ENCODE measurements at regions not wholly inside any gene's neighbourhood (a gene's known extent, or its start where the extent isn't known, plus 50 kb on each side); places are given as distances from the start of the nearest gene placed in this dataset.

GRCh38 chr2:56871644-56872043 lies 687.9 kb downstream of the CCDC85A start:
- no peak for TF ChIP-seq CTCF (conservative IDR thresholded peaks at IDR 0.05; ENCODE audit: low read length)
- TF ChIP-seq EZH2phosphoT487 (IDR thresholded peaks at IDR 0.05; ENCODE audit: borderline replicate concordance): no peak
